Kidney glomerular epithelial cell (primary cell): ENCODE measurements at regions not wholly inside any gene's neighbourhood (a gene's known extent, or its start where the extent isn't known, plus 50 kb on each side); places are given as distances from the start of the nearest gene placed in this dataset.

Source experiments
- DNase-seq: peaks from one replicate; lab custom pipeline; 2025; lab: John Stamatoyannopoulos, UW

DNA sequence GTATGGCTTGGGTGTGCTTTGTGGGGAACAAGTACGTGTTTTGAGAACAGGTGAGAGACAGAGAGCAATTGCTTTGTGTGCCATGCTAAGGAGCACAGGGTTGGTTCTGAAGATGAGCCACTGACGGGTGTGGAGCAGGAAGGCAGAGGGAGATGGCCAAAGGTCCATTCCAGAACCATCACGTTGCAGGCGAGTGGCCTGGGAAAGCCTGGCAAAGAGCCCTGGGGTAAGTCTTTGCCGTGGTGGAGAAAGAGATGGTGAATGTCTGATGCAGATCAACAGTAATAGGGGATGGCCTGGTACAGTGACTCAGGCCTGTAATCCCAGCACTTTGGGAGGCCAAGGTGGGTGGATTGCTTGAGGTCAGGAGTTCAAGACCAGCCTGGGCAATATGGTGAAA is 93.5 kb upstream of the ZNF521 start:
- DNase-seq, result no peak

DNA sequence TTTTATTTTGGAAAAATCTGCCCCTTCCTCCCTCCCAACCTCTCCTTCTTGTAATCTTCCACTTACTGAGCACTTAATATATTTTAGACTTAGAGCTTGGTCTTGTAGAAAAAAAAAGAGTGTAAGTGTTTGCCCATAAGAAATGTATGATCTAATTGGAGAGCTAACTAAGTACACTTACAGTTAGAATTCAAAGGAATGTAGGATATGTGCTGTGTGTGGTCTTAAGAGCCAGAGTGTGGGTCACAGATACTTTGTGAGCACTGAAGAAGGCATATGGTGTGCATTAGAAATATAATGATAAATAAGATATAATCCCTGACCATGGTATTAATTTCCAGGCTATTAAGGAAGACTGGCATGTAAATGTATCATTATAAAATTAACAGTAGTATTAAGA is 91.8 kb upstream of the ZNF521 start:
- no peak for DNase-seq

DNA sequence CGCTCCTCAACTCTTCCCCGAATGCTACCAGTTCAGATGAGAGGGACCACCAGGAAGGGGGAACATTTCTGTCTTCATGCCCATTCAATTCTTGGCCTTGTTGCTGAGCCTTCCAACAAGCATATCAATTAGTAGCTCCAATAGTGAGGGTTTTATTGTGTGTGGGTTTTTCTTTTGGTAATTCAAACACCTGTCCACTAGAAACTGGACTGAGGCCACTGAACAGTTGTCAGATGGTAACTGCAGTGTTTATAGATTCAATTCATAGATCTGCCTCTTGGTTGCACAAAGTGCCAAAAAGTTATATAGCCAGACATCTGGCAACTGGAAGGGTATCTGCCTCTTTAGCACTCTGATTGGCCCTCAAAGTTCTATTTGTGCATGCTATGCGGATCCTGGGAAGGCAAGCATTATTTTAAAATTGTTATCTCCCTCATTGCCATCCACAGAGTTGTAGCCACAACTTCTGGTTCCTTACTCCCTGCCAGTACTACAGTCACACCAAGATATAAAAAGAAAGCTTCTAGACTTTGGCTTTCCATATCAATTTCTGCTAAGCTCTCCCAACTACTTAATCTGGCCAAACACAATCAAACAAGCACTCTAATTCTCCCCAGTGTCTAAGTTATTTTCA is 83.3 kb upstream of the ZNF521 start:
- no peak for DNase-seq

DNA sequence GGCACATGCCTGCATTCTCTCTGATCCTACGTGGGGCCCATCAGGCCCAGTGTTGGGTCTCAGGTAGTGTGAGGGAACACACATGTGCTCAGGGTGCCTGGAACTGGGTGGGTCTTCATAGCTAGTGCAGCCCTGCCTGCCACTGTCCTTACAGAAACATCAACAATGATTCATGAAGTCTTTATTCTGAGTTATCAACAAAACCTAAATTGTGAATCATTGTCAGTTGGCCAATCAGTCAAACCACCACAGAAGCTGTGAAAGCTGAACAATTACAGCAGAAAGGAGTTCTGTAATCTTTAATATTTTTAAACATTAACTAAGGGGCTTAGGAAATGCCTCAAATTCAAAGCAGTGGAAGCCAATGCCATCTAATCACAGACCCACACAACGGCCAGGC is 82.8 kb upstream of the ZNF521 start:
- peak; percentile 17 for DNase-seq

DNA sequence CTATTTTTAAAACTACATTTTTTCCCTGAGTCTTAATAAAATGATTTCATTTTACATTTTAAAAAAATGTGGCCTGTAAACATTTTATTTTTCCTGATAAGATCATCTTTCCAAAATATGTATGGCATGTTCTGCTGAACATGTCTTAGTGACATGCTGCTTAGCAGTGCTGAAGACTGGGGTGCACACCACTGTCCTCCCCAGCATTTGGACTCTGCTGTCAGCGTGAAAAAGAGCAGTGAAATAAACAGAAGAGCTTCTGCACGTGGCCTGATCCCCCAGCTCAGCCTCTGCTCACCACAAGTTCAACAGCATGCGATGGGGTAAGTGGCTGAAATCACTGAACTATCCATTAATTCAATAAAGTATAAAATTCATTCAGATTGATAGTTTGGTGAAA is 81.6 kb upstream of the ZNF521 start:
- DNase-seq, result no peak

DNA sequence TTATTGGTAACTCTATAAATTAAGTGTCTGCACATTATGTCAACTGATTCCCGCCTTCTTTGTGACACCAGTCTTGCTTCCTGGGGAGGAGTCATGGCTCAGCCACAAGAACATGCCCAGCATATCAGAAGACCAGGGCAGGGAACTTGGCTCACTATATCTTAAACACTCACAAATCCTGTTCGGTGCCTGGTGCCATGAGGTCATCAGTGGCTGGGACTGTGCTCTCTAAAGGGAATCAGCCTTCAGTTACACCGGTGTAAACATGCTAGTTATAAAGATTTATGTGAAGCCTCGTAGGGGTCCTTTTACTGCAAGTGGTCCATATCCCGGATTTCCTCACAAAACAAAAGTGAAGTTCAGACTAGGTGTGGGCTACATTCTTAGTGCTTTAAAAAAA is 73.1 kb upstream of the ZNF521 start:
- no peak for DNase-seq

DNA sequence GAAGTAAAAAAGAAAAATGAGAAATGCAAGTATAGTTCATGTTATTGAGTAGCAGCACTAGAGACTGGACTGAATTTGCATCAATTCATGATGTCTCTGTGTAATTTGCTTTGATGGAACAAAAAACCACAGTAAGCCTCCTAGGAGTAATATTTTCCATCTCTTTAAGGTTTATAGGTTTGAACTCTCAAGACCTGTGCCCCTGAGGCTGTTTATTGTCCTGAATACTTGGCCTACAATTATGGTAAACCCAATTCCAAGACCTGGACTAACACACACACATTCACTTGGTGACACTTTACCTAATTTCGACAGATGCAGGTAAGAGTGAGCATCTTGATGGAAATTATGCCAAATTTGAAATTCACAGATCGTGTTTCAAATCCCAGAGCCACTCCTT is 71.8 kb upstream of the ZNF521 start:
- no peak for DNase-seq

DNA sequence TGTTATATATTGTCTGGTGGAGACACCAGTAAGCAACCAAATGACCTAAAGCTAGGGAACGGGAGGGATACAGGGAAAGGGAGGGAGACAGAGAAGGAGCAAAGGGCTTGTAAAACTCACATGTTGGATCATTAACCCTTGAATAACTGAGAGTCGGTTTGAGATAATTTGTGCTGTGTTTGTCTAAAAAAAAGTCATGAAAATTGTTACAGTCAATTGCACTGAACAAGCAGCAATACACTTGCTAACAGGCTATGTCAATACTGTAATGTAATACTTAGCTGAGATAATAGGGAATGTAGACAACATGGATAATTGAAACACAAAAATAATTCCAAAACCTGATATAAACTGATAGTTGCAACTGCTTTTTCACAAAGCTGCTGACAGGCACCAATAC is 71.3 kb upstream of the ZNF521 start:
- DNase-seq, result no peak

DNA sequence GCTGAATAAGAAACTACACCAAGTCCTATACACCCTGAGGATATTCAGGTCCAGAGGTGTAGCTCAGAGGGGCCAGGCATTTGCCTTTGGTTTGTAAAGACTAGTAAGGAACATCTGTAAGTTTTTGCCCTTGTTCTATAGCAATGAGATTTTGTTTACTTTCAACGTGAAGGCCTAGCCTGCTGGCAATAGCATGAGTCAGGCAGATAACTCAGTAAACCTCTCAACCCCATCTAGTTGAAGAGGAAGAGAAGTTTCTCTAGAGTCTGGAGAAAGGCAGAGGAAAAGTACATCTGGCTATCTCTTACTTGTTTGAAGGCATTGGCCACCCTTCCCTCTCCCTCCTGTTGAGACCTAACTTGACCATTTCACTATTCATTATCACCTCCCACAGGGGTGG is 70.3 kb upstream of the ZNF521 start:
- no peak for DNase-seq

DNA sequence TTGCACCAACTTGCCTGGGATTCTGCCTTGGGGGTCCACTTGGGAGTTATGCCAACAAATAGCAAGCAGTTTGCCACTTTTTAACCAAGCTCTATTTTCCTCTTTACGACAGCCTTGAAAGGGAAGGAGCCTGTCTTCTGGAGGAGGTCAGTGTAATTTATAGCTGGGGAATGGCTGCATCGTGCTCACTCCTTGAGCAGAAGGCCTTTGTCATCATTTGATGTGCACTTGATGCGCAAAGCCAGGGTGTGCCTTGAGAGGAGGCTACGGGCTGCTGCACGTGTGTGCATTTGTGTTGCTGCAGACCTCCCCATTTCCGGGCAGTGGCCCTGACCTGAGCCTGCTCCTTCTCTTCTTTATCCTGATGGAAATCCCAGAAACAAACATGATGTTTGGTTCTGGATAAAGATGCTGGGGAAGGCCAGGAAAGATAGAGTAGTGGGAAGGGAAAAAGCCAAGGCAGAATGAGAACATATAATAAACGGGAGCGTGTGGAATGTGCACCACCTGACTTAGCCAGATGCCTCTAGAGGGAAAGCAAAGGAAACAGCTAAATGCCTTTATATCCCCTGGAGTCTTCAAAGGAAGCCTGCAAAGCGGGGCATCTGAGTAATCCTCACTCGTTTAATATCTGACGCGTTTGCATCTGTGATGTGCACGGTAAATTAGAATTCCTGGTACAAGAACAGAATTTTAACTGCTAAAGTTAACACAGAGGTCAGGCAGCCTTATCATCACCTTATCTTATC is 68.3 kb upstream of the ZNF521 start:
- DNase-seq, result no peak

DNA sequence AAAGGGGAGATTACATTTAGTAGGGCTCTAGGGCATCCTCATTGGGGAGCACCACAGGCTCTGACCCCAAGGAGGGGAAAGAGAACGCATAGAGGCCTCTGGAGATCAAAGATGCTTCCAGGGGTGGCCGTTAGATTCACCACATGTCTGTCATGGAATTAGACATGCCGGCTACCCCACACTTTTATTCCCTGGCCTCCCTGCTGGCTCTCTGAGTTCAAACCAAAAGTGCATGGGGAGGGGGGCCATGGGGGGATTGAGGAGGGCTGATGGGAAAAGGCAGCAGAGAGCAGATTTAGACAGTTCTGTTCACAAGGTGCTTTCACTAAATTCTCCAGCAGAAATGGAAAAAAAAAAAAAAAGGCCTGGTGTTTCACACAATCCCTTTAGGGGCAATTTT is 64.4 kb upstream of the ZNF521 start:
- DNase-seq, result no peak

DNA sequence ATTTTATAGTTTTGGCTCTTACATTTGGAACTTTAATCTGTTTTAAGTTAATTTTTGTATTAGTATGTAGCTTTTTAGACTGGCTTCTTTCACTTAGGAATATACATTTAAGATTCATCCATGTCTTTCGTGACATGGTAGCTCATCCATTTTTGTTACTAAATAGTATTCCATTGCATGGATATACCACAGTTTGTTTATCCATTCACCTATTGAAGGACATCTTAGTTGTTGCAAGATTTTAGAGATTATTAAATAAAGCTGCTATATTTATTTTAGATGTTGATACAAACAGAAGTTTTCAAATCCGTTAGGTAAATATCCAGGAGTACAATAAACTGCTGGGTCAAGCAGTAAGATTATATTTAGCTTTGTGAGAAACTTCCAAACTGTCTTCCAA is 58.0 kb upstream of the ZNF521 start:
- no peak for DNase-seq

DNA sequence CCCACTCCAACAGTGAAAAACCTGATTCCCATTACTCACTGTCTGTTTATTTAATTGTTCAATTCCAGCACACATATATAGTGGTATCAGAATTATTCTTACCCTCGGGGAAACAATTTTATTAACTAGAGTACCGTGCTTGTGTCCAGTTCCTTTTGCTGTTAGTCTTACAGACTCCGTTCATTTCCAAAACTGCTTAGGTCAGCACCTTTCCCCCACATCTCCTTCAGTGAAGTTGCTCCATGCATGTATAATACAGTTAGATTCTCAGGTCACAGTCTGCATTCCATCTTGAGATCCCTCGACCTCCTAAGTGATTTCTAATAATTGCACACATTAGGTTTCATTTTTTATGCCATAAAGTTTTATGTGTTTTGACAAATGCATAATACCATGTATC is 56.3 kb upstream of the ZNF521 start:
- DNase-seq, result no peak
